A204.1 (cell line): ENCODE measurements at regions not wholly inside any gene's neighbourhood (a gene's known extent, or its start where the extent isn't known, plus 50 kb on each side); places are given as distances from the start of the nearest gene placed in this dataset.
"Not testable (repeated sequence)": the region's sequence is repeated elsewhere in the genome, so short reads cannot be mapped to it uniquely, and the experiment has no call there.

Experiments
- FAIRE-seq: peaks from 2 replicates; lab custom pipeline; 2012; peaks lifted over from hg19 to GRCh38; lab: Jason Lieb, UNC

- no peak for FAIRE-seq
Measured at GRCh38 chr3:115254492-115255196, 107.6 kb upstream of the ZBTB20 start.

DNA sequence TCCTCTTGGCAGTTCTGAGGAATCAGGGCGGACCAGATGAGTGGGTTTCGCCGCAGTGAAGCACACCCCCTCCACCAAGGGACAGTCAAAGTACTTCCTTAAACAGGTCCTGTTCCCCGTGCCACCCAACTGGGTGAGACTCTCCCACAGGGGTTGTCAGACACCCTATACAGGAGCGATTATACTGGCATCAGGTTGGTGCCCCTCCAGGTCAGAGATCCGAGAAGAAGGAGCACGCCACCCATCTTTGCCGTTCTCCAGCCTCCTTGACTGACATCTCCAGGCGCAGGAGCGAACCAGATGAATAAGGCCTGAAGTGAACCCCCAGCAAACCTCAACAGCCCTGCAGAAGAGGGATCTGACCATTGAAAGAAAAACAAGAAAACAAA lies 108.1 kb upstream of the ZBTB20 start:
- FAIRE-seq, result no peak

DNA sequence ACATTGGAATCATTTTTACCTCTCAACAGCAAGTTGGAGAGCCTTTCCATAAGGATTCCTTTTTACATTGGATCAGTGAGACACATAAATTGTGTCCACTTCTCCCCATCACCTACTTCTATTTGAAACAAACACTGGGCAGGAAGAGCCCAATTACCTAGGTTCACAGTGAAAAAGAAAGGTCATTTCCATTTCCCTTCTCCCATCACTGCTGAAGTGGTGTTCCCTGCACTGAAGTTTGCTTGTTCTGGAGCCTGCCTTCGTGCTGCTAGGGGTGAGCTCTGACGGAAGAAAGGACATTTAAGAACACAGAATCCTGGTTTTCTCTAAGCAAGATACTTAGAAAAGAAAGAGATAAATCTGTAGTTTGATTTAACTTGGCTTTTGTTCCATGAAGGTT lies 123.8 kb upstream of the ZBTB20 start:
- no peak for FAIRE-seq

DNA sequence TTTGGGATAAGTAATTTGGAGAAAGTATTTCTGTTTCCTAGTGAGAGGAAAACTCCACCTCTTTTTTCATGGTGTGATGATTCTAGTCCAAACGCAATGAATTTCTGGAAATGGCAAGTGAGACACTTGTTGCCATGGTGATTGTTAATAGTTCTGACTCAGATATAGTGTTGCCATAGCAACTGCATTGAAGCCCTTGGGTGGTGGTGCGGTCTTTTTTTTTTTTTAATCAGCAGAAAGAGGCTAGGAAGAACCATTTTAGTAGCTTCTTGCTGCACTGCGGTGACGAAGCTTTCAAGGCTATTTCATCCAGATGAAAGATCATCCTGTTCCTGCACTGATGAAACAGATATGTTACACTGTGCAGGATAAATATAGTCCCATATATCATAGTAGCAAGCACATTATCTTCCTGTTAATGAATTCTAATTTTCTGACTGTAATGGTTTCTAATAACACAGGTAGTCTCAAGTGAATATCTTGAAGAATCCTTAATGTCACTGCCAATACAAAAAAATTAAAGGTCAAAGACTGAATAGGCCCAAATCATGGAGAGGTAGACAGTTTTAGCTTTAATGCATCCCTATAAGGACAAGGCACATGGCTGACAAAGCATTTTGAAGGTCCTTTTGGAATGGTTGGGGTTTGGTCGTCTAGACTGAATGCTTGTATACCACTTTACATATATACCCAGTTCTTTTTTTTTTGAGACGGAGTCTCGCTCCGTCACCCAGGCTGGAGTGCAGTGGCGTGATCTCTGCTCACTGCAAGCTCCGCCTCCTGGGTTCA lies 125.1 kb upstream of the ZBTB20 start:
- no peak for FAIRE-seq

GRCh38 chr3:115275896-115276295 lies 128.8 kb upstream of the ZBTB20 start:
- FAIRE-seq, result no peak

- FAIRE-seq, result no peak
Measured at GRCh38 chr3:115279939-115280338, 132.9 kb upstream of the ZBTB20 start.

DNA sequence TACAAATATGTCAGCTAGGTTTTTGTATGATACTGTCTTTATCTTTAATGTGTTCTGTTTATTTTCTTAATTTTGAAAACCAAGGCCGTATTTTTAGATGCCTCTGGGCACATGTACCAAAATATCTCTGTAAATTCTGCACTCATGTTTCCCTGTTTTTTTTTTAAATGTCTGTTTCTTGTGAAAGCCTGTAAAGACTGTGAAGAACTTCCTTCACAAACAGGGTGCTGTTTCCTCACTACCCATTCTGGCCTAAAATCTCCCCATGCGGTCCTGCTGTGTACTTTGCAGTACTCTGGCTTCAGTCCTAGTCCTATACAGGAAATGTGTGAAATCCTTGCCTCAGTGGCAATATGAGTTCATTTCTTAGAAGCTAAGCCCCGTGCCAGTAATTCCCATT lies 133.4 kb upstream of the ZBTB20 start:
- no peak for FAIRE-seq

DNA sequence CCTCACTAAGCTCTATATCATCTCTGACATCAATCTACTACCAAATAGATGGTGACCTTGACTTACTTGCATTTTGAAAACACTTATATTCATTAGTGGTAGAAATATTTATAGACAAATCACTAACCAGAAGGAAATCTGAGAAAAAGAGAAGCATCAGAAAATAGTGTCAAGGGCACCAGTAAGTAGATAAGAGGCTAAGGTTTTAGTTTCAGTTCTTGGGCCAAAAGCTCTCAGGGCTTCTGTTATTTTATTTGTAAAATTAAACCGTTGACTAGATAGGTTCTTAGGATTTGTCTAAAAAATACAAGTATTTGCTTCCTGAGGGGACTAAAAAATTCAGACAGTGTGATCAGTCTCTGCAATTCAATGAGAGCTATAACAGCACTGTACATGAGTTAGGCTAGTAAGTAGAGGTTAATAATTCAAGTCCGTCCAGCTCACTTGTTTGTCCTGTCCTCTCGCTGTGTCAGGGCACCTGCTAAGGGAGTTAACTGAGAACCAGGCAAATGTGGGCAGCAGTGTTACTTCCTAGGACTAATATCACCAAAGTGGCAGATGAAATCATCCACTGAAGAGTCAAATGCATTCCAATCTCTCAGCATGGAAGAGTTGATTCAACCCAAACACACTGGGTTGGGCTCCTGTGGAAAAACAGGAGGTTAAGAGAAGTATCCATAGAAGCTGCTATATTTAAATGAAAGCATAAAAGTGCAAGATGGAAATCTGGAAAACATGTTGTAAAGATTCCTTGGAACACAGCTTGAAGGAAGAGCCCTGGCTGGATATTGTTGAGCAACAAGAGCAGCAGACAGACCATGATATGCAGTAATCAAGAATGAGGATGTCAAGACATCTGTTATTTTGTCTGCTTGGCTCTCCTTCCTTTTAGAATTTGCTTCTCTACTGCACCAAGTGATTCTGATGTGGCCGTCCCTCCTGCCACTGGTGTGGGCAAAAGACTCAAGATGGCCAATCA lies 134.9 kb upstream of the ZBTB20 start:
- no peak for FAIRE-seq

- FAIRE-seq, result no peak
Measured at GRCh38 chr3:115284980-115285379, 137.9 kb upstream of the ZBTB20 start.

DNA sequence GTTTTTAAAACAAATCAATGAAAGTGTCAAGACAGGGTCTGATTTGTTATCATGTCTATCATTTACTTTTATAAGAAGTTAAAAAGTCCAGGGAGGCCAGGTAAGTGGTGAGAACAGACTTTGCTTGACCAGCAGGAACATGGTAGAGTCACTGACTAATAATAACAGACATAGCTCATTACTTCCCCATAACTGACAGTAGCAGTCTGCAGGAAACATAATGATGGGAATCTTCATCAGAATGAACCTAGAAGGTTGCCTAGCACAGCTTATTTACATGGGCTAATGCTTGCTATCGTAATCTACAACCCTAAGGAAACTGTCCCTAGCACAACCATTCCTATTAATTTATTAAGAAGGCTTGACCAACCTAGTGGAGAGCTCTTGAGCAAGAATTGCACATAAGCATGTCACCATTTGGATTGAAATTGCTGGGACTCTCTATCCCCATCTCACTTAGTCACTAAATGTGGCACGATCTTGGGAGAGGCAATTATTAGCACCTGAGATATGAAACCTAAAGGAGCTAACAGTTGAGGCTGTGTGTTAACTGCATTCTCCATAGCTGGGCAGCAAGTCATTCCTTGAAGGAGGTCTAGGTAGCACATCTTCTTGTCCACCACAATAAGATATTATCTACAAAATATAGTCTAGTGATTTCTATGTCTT lies 139.6 kb upstream of the ZBTB20 start:
- FAIRE-seq, result no peak

DNA sequence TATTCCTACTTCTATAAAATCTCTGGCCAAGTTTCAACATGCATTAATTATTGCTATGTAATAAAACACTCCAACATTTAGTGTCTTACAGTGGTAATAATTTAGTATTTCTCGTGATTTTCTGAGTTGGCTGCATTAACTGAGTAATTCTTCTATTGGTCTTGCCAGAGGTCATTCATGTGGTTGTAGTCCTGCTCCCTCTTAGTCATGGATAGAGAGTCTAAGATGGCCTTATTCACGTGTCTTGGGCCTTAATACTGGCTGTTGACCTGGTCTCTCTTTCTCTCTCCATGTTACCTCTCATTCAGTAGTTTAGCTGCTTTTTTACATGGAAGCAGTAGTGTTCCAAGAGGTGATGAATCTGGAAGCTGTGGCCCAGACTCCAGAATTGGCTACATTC lies 140.1 kb upstream of the ZBTB20 start:
- FAIRE-seq, result no peak

- FAIRE-seq, result no peak
Measured at GRCh38 chr3:115292131-115292530, 145.0 kb upstream of the ZBTB20 start.

DNA sequence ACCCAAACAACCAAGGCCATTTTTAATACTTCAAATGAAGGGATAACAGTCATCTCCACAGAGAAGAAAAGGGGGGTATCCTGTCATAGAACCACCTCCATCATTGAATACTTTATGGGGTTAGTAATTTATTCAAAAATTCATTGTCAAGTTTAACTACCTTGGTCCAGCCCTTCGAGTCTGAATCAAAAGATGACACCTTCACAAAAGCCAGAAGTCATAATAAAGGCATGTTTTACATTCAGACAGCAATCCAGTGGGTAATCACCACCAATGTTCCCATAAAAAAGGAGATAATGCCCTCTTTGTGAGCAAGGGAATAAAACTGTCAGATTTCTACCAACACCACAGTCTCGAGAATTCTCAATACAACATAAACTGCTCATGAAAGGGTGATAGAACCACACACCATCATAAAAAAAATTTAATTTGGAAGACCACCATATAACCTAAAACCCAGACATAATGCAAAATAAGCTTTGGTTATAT lies 145.6 kb upstream of the ZBTB20 start:
- no peak for FAIRE-seq

DNA sequence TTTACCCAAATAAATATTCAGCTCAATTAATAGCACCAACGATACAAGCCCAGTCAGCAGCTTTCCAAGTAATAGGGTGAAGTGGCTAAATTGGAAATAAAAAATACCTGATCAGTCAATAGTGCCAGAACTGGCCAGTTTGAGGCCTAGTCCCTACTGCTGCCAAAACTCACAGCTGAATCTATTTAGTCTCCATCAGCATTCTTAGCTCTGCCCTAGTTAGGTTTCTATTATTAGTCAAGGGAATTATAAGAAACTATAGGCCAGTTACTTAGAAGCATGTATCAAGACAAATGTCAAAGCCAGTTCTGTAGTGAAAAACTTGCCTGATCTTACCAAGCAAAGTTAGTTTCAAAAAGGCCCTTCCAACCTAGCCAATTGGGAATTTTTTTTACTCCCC lies 146.2 kb upstream of the ZBTB20 start:
- FAIRE-seq, result no peak

DNA sequence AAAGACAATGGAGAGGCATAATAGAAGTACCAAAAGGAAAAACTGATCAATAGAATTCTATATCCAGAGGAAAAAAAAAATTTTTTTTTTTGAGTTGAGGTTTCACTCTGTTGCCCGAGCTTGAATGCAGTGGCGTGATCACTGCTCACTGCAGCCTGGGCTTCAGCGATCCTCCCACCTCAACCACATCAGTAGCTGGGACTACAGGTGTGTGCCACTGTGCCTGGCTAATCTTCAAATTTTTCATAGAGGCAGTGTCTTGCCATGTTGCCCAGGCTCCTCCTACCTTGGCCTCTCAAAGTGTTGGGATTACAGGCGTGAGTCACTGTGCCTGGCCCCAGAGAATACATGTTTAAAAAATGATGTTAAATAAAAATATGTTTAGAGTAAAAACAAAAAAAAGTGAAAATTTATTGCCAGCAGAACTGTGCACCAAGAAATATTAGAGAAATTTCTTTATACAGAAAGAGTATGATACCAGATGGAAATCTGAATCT lies 154.3 kb upstream of the ZBTB20 start:
- no peak for FAIRE-seq

GRCh38 chr3:115317953-115318352 lies 170.9 kb upstream of the ZBTB20 start:
- not testable (repeated sequence) for FAIRE-seq

DNA sequence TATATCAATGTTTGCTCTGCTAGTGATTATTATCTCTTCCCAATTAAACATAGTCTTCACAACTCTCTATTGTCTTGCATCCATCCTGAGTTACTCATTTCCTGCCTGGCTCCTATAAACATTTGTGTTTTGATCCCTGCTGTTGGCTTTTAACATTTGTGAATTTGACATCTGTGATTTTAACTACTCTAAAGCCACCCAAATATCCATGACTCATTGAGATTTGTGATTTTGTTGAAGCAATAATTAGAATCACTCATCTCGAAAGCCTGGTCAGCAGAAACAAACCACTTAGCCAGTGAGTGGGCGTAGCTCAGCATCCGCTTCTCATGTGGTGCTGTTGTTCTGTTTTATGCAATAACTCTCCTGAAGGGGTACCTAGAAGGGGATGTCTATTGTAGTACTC lies 174.3 kb upstream of the ZBTB20 start:
- no peak for FAIRE-seq

DNA sequence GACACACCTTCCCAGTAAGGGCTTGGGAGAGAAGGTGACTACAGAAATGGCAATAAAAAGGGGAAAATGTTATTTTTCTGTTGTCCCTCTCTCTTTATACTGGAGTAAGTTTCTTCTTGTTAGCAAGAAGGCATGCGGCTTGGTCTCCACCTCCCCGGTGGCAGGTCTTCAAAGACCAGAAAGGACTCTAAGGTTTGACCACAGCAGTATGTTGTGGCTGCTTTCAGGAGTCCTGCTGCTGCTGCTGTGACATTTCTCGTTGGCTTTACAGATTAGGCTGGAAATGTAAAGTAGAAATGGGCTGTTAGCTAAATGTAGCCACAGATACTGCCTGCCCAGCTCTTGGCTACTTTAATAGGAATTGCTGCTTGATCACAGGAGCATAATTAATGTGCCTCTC lies 175.8 kb upstream of the ZBTB20 start:
- no peak for FAIRE-seq

- FAIRE-seq, result no peak
Measured at GRCh38 chr3:115323380-115323779, 176.3 kb upstream of the ZBTB20 start.

DNA sequence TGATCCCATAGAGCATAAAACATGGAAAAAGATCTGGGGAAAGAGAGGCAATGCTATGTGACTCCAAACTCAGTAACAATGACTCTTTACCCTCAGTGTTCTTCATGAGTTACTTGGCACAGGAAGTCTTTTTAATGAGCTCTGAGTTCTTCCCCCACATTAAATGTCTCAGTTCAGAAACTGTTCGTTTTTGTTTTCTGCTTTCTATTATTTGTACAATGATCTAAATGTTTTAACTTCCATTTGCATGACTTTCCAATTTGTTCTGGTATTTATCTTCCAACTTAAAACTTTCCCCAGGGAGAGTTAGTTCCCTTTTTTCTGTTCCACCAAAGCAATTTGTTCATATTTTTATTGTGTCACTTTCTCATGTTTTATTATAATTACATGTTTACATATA lies 177.0 kb upstream of the ZBTB20 start:
- FAIRE-seq, result no peak

GRCh38 chr3:115325539-115325938 lies 178.5 kb upstream of the ZBTB20 start:
- no peak for FAIRE-seq

- no peak for FAIRE-seq
Measured at GRCh38 chr3:115330430-115330829, 183.3 kb upstream of the ZBTB20 start.
